GM23248 (cell line): ENCODE measurements at regions not wholly inside any gene's neighbourhood (a gene's known extent, or its start where the extent isn't known, plus 50 kb on each side); places are given as distances from the start of the nearest gene placed in this dataset.
A peak's percentile ranks its signal among the peaks of the same experiment; 100 is the strongest.

Experiments
- DNase-seq: peaks from one replicate; pipeline ENCODE4 v3.0.0-alpha.2; 2015
- H2AFZ ChIP-seq: fragments of 200-600 bp; sonication (generic); 2 replicates; pipeline ENCODE4 v1.6.1; 2016; ENCODE audit warnings: antibody characterized with exemption
- H3F3A ChIP-seq: fragments of 200-600 bp; sonication (generic); 2 replicates; pipeline ENCODE4 v1.6.1; 2016; ENCODE audit warnings: mild to moderate bottlenecking, antibody characterized with exemption, mixed run types; ENCODE audit not compliant: insufficient read depth
- H3K27ac ChIP-seq: fragments of 200-600 bp; sonication (generic); 2 replicates; pipeline ENCODE4 v1.5.1; 2016; ENCODE audit warnings: mild to moderate bottlenecking
- H3K27me3 ChIP-seq: fragments of 200-600 bp; sonication (generic); replicated peaks from 2 replicates; pipeline ENCODE4 v1.6.1; 2016; ENCODE audit warnings: mild to moderate bottlenecking; ENCODE audit not compliant: insufficient read depth
- H3K36me3 ChIP-seq: fragments of 200-600 bp; sonication (generic); 2 replicates; pipeline ENCODE4 v1.6.1; 2016; ENCODE audit warnings: low read depth, mild to moderate bottlenecking
- H3K4me1 ChIP-seq: fragments of 200-600 bp; sonication (generic); 2 replicates; pipeline ENCODE4 v1.6.1; 2016; ENCODE audit warnings: mild to moderate bottlenecking; ENCODE audit not compliant: insufficient read depth
- H3K4me2 ChIP-seq: fragments of 200-600 bp; sonication (generic); one replicate; pipeline ENCODE4 v1.6.1; 2016; ENCODE audit warnings: mild to moderate bottlenecking; ENCODE audit not compliant: unreplicated experiment
- H3K4me3 ChIP-seq: fragments of 200-600 bp; sonication (generic); 2 replicates; pipeline ENCODE4 v1.5.1; 2016; ENCODE audit warnings: mild to moderate bottlenecking
- H3K79me2 ChIP-seq: fragments of 200-600 bp; sonication (generic); 2 replicates; pipeline ENCODE4 v1.6.1; 2016; ENCODE audit warnings: mild to moderate bottlenecking; ENCODE audit not compliant: insufficient read depth
- H3K9ac ChIP-seq: fragments of 200-600 bp; sonication (generic); 2 replicates; pipeline ENCODE4 v1.6.1; 2016; ENCODE audit warnings: mild to moderate bottlenecking
- H3K9me2 ChIP-seq: fragments of 200-600 bp; sonication (generic); 2 replicates; pipeline ENCODE4 v1.6.1; 2016; ENCODE audit warnings: mixed run types, mild to moderate bottlenecking, moderate library complexity; ENCODE audit not compliant: insufficient read depth
- H3K9me3 ChIP-seq: fragments of 200-600 bp; sonication (generic); one replicate; pipeline ENCODE4 v1.6.1; 2017; ENCODE audit warnings: low read depth
- H4K20me1 ChIP-seq: fragments of 200-600 bp; sonication (generic); 2 replicates; pipeline ENCODE4 v1.6.0; 2016; ENCODE audit not compliant: insufficient read depth
- EZH2 ChIP-seq: fragments of 200-600 bp; sonication (generic); IDR thresholded peaks from 2 replicates; pipeline ENCODE4 v1.6.1; 2018; ENCODE audit warnings: antibody characterized with exemption, mild to moderate bottlenecking; ENCODE audit not compliant: insufficient read depth, poor library complexity, severe bottlenecking
- EZH2phosphoT487 ChIP-seq: fragments of 200-600 bp; sonication (generic); IDR thresholded peaks from 2 replicates; pipeline ENCODE4 v1.6.1; 2018; ENCODE audit warnings: antibody characterized with exemption, moderate library complexity, mild to moderate bottlenecking, low read depth; ENCODE audit not compliant: insufficient read depth
- whole genome bisulfite sequencing, 2 experiments: methylation state at CpG; one replicate each; pipeline ENCODE4 v1.1.6; 2015 to 2017; ENCODE audit warnings: low lambda C conversion rate in 2 of 2, low coverage in 1 of 2; ENCODE audit errors: missing lambda C conversion rate in 2 of 2; 5-methylcytosine and 5-hydroxymethylcytosine counted together
- in situ Hi-C: fragments of 300-500 bp; cut with MboI; formaldehyde crosslinking; loops from 2 replicates; pipeline ENCODE4 v1.15.0; 2020

GRCh38 chr2:145615626-145616025 lies 1095.7 kb upstream of the ZEB2 start:
- no peaks in the 10 kb centered on the region for H3K9me3 ChIP-seq
- no peaks in the 10 kb centered on the region for H3K9me2 ChIP-seq
- WGBS, 2 experiments = 97 to 100% methylated on average over 4 of the region's 4 CpGs
- peaks cover 21% of the 10 kb centered on the region for H3K4me1 ChIP-seq
- no peaks in the 10 kb centered on the region for H3K27me3 ChIP-seq
- peaks cover 13% of the 10 kb centered on the region for H3F3A ChIP-seq
- H4K20me1 ChIP-seq = no peaks in the 10 kb centered on the region
- no peak overlapping the region for H2AFZ ChIP-seq
- TF ChIP-seq EZH2 (no peak), EZH2phosphoT487 (no peak)
- in situ Hi-C loops = no loop called here
- H3K9ac ChIP-seq = no peak overlapping the region
- no peaks in the 10 kb centered on the region for H3K36me3 ChIP-seq
- no peak for DNase-seq
- no peaks in the 10 kb centered on the region for H3K79me2 ChIP-seq
- no peak overlapping the region for H3K4me2 ChIP-seq
- H3K27ac ChIP-seq = no peak overlapping the region
- no peak overlapping the region for H3K4me3 ChIP-seq

- Histone ChIP-seq H2AFZ (no peak overlapping the region), H3K9me3 (no peaks in the 10 kb centered on the region)
- in situ Hi-C loops = no loop called here
These were observed 1090.0 kb upstream of the ZEB2 start for GRCh38 chr2:145609951-145610350.

GRCh38 chr2:145601361-145601925 lies 1081.5 kb upstream of the ZEB2 start:
- H3K4me1 ChIP-seq = peaks cover 35% of the 10 kb centered on the region
- no peaks in the 10 kb centered on the region for H3K27me3 ChIP-seq
- in situ Hi-C loops = no loop called here
- no peak overlapping the region for H3K9ac ChIP-seq
- H3K36me3 ChIP-seq = no peaks in the 10 kb centered on the region
- no peak overlapping the region for H3K4me2 ChIP-seq
- no peaks in the 10 kb centered on the region for H3K9me3 ChIP-seq
- no peaks in the 10 kb centered on the region for H3K9me2 ChIP-seq
- H3K27ac ChIP-seq = no peak overlapping the region
- H3K4me3 ChIP-seq = no peak overlapping the region
- WGBS, 2 experiments = 94 to 100% methylated on average over 1 of the region's 1 CpG
- H4K20me1 ChIP-seq = no peaks in the 10 kb centered on the region
- H3K79me2 ChIP-seq = no peaks in the 10 kb centered on the region
- no peak overlapping the region for H2AFZ ChIP-seq
- no peak for TF ChIP-seq EZH2phosphoT487
- TF ChIP-seq EZH2 = no peak
- peaks cover 35% of the 10 kb centered on the region for H3F3A ChIP-seq
- DNase-seq = no peak

More at GRCh38 chr2:145609951-145610350, 1090.0 kb upstream of the ZEB2 start:
- TF ChIP-seq EZH2 (no peak), EZH2phosphoT487 (no peak)
- Histone ChIP-seq H3K9ac (no peak overlapping the region), H3K9me2 (no peaks in the 10 kb centered on the region), H3K36me3 (no peaks in the 10 kb centered on the region), H3K4me1 (no peaks in the 10 kb centered on the region), H3K79me2 (no peaks in the 10 kb centered on the region), H3F3A (no peaks in the 10 kb centered on the region), H4K20me1 (no peaks in the 10 kb centered on the region), H3K4me3 (no peak overlapping the region), H3K27ac (no peak overlapping the region), H3K27me3 (no peaks in the 10 kb centered on the region), H3K4me2 (no peak overlapping the region)
- 96 to 97% methylated on average over 3 of the region's 3 CpGs for WGBS, 2 experiments
- DNase-seq = no peak

GRCh38 chr2:145600811-145601210 lies 1080.9 kb upstream of the ZEB2 start:
- H3F3A ChIP-seq = peaks cover 35% of the 10 kb centered on the region
- H2AFZ ChIP-seq = no peak overlapping the region
- no peaks in the 10 kb centered on the region for H3K27me3 ChIP-seq
- no peak for TF ChIP-seq EZH2
- no peak overlapping the region for H3K9ac ChIP-seq
- no peaks in the 10 kb centered on the region for H3K9me2 ChIP-seq
- no peak for DNase-seq
- H3K27ac ChIP-seq = no peak overlapping the region
- H3K36me3 ChIP-seq = no peaks in the 10 kb centered on the region
- no peaks in the 10 kb centered on the region for H3K79me2 ChIP-seq
- no peaks in the 10 kb centered on the region for H3K9me3 ChIP-seq
- WGBS, 2 experiments = 98 to 100% methylated on average over 1 of the region's 1 CpG
- H4K20me1 ChIP-seq = no peaks in the 10 kb centered on the region
- H3K4me2 ChIP-seq = no peak overlapping the region
- no peak overlapping the region for H3K4me3 ChIP-seq
- in situ Hi-C loops = no loop called here
- H3K4me1 ChIP-seq = peaks cover 35% of the 10 kb centered on the region

GRCh38 chr2:145599756-145600155 lies 1079.8 kb upstream of the ZEB2 start:
- Histone ChIP-seq H3K27me3 (no peaks in the 10 kb centered on the region), H3K9ac (no peak overlapping the region), H4K20me1 (no peaks in the 10 kb centered on the region), H3K9me3 (no peaks in the 10 kb centered on the region), H3K4me3 (no peak overlapping the region), H2AFZ (no peak overlapping the region), H3K9me2 (no peaks in the 10 kb centered on the region), H3K36me3 (no peaks in the 10 kb centered on the region), H3K4me1 (peaks cover 40% of the 10 kb centered on the region), H3K4me2 (peak overlapping the region; percentile 29), H3K27ac (peak overlapping the region; percentile 57), H3K79me2 (no peaks in the 10 kb centered on the region), H3F3A (peaks cover 35% of the 10 kb centered on the region)
- no peak for TF ChIP-seq EZH2phosphoT487
- TF ChIP-seq EZH2 = no peak
- peak; percentile 83 for DNase-seq
- in situ Hi-C loops = no loop called here
